ENCODE measurements at regions not wholly inside any gene's neighbourhood (a gene's known extent, or its start where the extent isn't known, plus 50 kb on each side); places are given as distances from the start of the nearest gene placed in this dataset.

DNA sequence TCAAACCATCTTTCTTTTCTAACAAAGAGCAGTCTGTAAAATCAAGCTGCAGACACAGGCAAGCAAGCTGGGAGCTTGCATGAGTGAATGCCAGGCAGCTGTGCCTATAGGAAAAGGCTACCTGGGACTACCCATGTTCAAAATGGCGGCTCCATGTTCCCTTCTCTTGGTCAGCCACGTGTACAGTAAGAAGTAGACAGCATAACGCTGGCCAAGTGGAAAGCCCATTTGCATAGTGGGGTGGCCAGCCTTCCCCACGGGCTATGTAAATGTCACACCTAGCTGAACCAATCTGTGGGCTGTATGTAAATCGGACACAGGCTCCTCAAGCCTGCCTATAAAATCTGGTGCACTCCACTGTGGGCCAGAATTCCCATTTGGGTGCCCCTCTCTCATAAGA, 117.1 kb downstream of the SYT10 start:
- TF ChIP-seq, protein P1, sequence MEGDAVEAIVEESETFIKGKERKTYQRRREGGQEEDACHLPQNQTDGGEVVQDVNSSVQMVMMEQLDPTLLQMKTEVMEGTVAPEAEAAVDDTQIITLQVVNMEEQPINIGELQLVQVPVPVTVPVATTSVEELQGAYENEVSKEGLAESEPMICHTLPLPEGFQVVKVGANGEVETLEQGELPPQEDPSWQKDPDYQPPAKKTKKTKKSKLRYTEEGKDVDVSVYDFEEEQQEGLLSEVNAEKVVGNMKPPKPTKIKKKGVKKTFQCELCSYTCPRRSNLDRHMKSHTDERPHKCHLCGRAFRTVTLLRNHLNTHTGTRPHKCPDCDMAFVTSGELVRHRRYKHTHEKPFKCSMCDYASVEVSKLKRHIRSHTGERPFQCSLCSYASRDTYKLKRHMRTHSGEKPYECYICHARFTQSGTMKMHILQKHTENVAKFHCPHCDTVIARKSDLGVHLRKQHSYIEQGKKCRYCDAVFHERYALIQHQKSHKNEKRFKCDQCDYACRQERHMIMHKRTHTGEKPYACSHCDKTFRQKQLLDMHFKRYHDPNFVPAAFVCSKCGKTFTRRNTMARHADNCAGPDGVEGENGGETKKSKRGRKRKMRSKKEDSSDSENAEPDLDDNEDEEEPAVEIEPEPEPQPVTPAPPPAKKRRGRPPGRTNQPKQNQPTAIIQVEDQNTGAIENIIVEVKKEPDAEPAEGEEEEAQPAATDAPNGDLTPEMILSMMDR (IDR thresholded peaks at IDR 0.05 in 4 of 5, conservative IDR thresholded peaks at IDR 0.05 in 1 of 5), result no peak
- no peak for TF ChIP-seq POLR2A (IDR thresholded peaks at IDR 0.05)

Data from gastrocnemius medialis (tissue), 4 donors.